ENCODE measurements at regions not wholly inside any gene's neighbourhood (a gene's known extent, or its start where the extent isn't known, plus 50 kb on each side); places are given as distances from the start of the nearest gene placed in this dataset.

- TF ChIP-seq CTCF (IDR thresholded peaks at IDR 0.05; ENCODE audit: poor library complexity, severe bottlenecking) (no peak), RAD21 (conservative IDR thresholded peaks at IDR 0.05) (no peak), MXI1 (conservative IDR thresholded peaks at IDR 0.05; ENCODE audit: poor library complexity, severe bottlenecking) (no peak), POLR2AphosphoS5 (IDR thresholded peaks at IDR 0.05) (no peak), EZH2 (IDR thresholded peaks at IDR 0.05; ENCODE audit: borderline replicate concordance, insufficient read depth, low read length, poor library complexity, severe bottlenecking) (no peak), EP300 (conservative IDR thresholded peaks at IDR 0.05; ENCODE audit: poor library complexity, severe bottlenecking) (no peak), TAF1 (IDR thresholded peaks at IDR 0.05; ENCODE audit: low read depth) (no peak)
- TF ChIP-seq, protein P1, sequence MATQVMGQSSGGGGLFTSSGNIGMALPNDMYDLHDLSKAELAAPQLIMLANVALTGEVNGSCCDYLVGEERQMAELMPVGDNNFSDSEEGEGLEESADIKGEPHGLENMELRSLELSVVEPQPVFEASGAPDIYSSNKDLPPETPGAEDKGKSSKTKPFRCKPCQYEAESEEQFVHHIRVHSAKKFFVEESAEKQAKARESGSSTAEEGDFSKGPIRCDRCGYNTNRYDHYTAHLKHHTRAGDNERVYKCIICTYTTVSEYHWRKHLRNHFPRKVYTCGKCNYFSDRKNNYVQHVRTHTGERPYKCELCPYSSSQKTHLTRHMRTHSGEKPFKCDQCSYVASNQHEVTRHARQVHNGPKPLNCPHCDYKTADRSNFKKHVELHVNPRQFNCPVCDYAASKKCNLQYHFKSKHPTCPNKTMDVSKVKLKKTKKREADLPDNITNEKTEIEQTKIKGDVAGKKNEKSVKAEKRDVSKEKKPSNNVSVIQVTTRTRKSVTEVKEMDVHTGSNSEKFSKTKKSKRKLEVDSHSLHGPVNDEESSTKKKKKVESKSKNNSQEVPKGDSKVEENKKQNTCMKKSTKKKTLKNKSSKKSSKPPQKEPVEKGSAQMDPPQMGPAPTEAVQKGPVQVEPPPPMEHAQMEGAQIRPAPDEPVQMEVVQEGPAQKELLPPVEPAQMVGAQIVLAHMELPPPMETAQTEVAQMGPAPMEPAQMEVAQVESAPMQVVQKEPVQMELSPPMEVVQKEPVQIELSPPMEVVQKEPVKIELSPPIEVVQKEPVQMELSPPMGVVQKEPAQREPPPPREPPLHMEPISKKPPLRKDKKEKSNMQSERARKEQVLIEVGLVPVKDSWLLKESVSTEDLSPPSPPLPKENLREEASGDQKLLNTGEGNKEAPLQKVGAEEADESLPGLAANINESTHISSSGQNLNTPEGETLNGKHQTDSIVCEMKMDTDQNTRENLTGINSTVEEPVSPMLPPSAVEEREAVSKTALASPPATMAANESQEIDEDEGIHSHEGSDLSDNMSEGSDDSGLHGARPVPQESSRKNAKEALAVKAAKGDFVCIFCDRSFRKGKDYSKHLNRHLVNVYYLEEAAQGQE (IDR thresholded peaks at IDR 0.05; ENCODE audit: borderline replicate concordance), result no peak
Observed at GRCh38 chrX:76957485-76957884, 489.7 kb upstream of the FGF16 start.

All from neural cell (in vitro differentiated cells).